ENCODE measurements at regions not wholly inside any gene's neighbourhood (a gene's known extent, or its start where the extent isn't known, plus 50 kb on each side); places are given as distances from the start of the nearest gene placed in this dataset.

GRCh38 chr21:28167366-28167765 lies 825.3 kb downstream of the LTN1 start:
- TF ChIP-seq CTCF (IDR thresholded peaks at IDR 0.05; ENCODE audit: insufficient read depth, low read length, poor library complexity, severe bottlenecking) (no peak), EZH2phosphoT487 (conservative IDR thresholded peaks at IDR 0.05; ENCODE audit: low read length) (no peak)
